T-helper 2 cell treated with Interferon-gamma antibody and Interleukin-4, amounts not matched to agents 100 ng/mL and 5 ng/mL, for 36 hours (primary cell): ENCODE measurements at regions not wholly inside any gene's neighbourhood (a gene's known extent, or its start where the extent isn't known, plus 50 kb on each side); places are given as distances from the start of the nearest gene placed in this dataset.

Source experiments
- intact Hi-C: fragments of 100-400 bp; cut with micrococcal nuclease; formaldehyde crosslinking; loops from one replicate; pipeline ENCODE4 v1.15.1; 2023

GRCh38 chr1:55428944-55429931 is 214.1 kb upstream of the USP24 start:
- intact Hi-C loops, result no loop called here

DNA sequence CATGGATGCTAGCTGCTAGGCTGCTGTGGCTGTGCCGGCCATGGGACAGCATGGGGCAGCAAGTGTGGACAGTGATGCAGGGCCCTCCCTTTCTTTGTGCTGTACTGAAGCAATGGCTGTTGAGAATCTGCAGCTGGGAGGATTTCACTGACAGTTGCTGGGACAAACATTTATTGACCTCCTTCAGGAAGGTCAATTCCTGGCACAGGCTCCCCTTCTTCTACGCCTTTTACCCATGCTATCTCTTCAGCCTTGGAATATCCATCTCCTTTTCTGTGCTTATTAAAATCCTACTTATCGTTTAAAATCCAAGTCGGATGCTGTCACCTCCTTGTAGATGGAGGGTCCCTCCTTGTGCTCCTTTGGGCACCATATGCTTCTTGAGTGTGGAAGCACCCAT is 213.1 kb upstream of the USP24 start:
- intact Hi-C loops, result no loop called here

- intact Hi-C loops, result no loop called here
Measured at GRCh38 chr1:55427606-55428005, 212.4 kb upstream of the USP24 start.

GRCh38 chr1:55426619-55427018 is 211.5 kb upstream of the USP24 start:
- intact Hi-C loops, result no loop called here

DNA sequence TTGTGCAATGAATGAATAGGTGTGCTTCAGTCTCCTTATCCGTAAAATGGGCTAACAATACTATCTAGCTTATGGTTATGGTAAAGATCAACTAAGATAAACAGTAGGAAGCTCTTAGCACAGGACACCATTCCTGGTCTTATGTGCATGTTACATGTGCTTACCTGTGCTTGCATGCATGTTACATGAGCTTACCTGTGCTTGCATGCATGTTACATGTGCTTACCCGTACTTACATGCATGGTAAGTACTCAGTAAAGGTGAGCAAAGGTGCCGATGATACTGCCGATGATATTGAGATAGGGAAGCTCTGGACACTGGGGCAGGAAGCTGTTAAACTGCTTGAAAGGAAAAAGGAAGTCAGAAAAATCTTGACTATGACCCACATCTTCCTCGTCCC is 211.0 kb upstream of the USP24 start:
- intact Hi-C loops, result no loop called here

GRCh38 chr1:55425310-55425930 is 210.3 kb upstream of the USP24 start:
- intact Hi-C loops, result no loop called here

GRCh38 chr1:55423376-55423775 is 208.2 kb upstream of the USP24 start:
- intact Hi-C loops, result no loop called here

DNA sequence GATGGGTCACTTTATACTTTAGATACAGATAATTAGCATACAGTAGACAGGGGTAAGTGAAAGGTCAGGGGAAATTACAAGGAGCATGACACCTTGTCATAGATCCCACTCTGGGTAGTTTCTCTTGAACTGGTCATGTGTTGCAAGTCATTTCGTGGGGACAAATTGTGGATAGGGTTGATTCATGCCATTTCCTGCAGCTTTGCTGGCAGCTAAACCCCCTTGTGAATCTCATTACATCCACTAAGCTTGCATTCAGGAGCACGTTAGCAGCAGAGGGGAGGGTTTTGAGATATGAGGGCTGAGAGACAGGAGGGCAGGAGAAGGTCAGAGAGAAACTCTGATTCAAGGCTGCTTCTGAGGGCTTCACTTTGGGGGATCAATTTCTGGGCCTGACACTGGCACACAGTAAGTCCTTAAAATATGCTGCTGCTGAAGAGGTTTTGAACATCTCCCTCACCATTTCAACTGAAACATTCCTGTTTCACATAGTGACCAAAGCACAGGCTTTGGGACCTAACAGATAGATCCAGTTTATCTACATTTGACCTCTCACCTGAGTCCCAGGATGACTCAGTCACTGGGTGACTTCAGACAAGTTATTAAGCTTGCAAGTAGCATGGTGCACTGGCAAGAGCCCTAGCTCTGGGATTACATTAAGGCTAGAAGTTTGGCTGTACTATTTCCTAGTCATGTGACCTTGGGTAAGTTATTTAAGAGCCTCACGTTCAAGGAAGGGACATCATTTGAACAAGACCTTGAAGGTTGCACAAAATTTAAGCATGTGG is 206.0 kb upstream of the USP24 start:
- intact Hi-C loops, result no loop called here

GRCh38 chr1:55420026-55420425 is 204.9 kb upstream of the USP24 start:
- intact Hi-C loops, result no loop called here

- intact Hi-C loops, result no loop called here
Measured at GRCh38 chr1:55418208-55419000, 203.2 kb upstream of the USP24 start.

DNA sequence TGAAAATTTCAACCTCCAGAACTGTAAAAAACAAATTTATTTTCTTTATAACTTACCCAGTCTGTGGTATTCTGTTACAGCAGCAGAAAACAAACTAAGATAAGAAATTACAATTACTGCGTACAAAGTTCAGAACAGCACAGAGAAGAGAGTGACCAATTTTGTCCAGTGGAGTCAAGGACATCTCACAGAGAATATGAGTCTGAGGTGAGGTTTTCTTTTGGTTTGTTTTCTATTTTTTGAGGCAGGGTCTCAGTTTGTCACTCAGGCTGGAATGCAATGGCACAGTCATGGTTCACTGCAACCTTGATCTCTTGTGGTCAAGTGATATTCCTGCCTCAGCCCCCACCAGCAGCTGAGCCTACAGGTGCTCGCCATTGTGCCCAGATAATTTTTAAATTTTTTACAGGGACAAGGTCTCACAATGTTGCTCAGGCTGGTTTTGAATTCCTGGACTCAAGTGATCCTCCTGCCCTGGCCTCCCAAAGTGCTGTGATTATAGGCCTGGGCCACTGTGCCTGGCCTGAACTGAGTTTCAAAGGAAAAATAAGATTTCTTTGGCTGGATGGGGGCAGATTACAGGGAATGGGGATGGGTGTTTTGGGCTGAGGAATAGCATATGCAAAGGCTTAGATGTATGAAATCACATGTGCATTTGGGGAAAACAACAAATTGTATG is 201.1 kb upstream of the USP24 start:
- intact Hi-C loops, result no loop called here

DNA sequence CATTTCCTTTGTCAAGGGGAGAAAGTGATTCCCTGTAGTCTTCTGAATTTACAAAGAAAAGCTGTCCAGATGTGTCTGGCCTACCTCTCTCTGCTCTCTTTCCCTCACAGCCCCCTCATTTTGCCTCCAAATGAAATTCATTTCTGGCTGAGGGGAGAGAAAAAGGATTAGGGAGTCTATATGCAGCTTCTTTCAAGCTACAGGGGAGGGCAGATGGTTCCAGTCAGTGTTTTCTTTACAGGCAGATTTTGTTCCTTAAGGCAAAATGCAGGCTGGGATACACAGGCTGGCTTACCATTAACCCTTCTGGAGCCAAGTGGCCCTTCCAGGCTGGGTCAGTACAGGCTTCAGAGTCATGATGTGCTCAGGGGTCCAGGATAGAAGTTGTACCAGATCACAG is 198.1 kb upstream of the USP24 start:
- intact Hi-C loops, result no loop called here

DNA sequence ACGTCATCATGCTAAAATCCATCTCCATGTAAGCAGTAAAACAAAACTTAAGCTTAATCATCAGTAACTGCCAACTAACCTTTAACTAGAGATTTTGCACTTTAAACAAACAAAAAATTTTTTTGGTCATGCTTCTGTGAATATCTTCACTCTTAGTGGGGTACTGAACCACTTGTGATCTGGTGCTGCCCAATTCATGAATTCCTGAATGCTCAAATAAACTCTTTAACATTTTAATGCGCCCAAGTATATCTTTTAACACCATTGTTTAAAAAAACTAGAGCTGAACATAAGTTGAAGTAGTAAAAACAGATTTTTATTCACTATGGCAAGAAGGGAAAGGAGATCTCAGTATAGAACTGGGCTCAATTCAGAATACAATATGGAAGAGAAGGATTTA is 196.9 kb upstream of the USP24 start:
- intact Hi-C loops, result no loop called here

DNA sequence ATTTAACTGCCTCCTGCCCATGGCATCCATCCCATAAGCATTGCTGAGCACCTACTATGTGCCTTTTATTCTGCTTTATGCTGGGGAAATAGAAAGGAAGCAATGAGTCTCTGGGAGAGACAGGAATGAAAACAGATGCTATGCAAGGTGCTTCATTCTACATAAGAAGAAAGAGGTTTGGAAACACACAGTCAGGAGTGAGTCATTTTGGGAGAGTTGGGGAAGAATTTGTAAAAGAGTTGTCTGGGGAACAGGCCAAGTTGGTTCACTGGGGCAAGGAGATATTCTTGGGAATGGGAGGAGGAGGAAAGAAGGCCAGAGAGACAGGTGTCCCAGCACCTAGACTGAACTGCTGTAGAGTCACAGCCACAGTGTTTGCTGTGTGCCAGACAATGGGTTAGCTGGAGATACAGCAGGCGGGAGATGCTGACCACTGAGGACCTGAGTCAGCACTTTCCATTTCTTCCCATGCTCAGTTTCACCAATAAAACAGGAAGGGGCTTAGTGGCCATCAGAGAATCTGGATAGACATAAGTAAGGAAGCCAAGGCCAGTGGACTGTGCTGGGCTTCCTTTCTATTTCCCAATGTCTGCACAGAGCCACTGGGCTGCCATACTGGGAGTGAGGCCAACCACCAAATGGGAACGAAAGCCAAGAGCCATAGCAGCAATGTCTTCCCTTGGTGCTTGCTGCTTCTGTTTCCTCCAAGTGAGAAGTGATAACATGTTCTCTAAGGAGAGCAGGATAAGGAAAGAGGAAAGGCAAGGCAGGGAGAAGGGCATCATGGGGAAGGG is 187.7 kb upstream of the USP24 start:
- intact Hi-C loops, result no loop called here

DNA sequence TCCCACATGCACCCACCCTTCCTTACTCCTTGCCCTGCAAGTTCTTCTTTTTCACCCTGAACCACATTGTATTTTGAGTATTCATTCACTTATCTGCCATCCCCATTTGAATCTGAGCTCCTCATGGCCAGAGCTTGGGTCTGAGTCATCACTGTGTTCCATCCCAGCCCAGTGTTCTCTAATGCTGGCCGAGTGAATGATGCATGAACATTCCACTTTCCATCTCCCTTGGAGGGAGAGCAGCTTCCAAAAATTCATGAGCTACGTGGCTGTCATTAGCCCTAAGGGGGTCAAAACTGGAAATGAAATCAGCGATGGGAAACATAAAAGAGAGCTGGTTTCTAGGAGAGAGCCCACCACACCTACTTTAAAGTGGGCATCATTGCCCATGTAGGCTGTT is 187.0 kb upstream of the USP24 start:
- intact Hi-C loops, result no loop called here

DNA sequence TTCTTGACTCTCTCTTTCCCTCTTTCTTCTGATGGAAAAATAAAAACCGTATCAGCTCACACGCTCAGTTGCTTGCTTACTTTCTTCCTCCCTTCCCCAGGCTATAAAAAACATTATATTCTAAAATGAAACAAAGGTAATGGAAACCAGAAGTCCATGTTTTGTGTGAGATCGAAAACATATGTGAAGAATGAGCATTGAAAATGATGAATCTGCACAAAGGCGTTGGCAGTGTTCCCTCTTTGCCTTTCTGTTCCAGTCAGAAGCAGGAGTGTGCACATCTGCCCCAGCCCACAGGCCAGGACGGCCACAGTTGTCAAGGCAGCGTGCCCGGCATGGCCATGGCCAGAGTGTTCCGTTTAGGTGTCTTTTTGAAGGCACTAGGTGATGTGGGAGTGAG is 185.3 kb upstream of the USP24 start:
- intact Hi-C loops, result no loop called here

DNA sequence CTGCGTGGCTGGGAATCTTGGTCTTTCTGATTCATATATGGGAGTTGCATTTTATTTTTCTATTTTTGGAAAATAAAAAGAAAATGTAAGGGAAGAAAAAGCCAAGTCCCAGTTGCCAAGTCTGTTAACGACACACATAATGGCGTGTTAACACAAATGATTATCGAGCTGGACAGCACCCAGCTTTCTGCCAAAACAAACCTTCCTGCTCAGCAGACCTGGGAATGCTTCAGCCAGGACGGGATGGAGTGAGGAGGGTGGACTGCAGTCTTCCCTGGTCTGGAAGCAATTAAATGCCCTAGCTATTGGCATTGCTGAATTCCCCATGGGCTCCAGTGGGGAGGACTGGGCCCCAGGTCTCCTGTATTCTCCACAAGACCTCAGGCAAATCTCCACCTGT is 184.2 kb upstream of the USP24 start:
- intact Hi-C loops, result no loop called here

- intact Hi-C loops, result no loop called here
Measured at GRCh38 chr1:55396381-55396891, 181.3 kb upstream of the USP24 start.

GRCh38 chr1:55388960-55389359 is 173.8 kb upstream of the USP24 start:
- intact Hi-C loops, result no loop called here

DNA sequence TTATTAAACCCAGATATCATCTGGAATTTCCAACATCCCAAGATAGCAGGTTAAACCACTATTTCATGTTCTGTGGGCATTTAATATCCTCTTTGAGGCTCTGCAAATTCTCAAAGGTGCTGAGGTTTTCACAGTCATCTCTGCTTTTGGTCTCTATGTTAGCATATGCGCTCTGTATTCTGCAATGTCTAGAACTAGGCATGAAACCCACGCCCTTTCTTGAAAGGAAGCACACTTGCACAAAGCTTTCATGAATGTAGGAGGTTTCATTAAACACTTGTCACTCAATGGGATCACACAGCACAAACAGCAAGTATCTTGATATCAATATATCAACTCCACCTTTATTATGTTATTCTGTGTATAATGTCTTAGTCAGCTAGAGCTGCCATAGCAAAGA is 172.0 kb upstream of the USP24 start:
- intact Hi-C loops, result no loop called here
